HG03025 (cell line): ENCODE measurements at regions not wholly inside any gene's neighbourhood (a gene's known extent, or its start where the extent isn't known, plus 50 kb on each side); places are given as distances from the start of the nearest gene placed in this dataset.

Experiments used
- ATAC-seq: cut with Tn5 transposase; IDR thresholded peaks from one replicate; pipeline ENCODE4 v1.9.1; 2021; ENCODE audit warnings: mild to moderate bottlenecking, moderate library complexity; ENCODE audit not compliant: unreplicated experiment, low FRiP score

GRCh38 chr9:2933165-2934095 lies 89.5 kb upstream of the PUM3 start:
- no peak for ATAC-seq

- ATAC-seq, result no peak
Observed at GRCh38 chr9:2928411-2928810, 84.5 kb upstream of the PUM3 start.

GRCh38 chr9:2925016-2925415 lies 81.1 kb upstream of the PUM3 start:
- no peak for ATAC-seq

GRCh38 chr9:2924380-2924768 lies 80.5 kb upstream of the PUM3 start:
- no peak for ATAC-seq

GRCh38 chr9:2923766-2924379 lies 80.0 kb upstream of the PUM3 start:
- ATAC-seq, result no peak

- ATAC-seq, result no peak
Observed at GRCh38 chr9:2919347-2919746, 75.5 kb upstream of the PUM3 start.

GRCh38 chr9:2916382-2916985 lies 72.6 kb upstream of the PUM3 start:
- ATAC-seq, result no peak

- no peak for ATAC-seq
Observed at GRCh38 chr9:2913026-2913425, 69.1 kb upstream of the PUM3 start.

GRCh38 chr9:2907411-2907810 lies 63.5 kb upstream of the PUM3 start:
- no peak for ATAC-seq

GRCh38 chr9:2904242-2904930 lies 60.5 kb upstream of the PUM3 start:
- ATAC-seq, result no peak
